Prostate gland (tissue), 2 donors: ENCODE measurements at regions not wholly inside any gene's neighbourhood (a gene's known extent, or its start where the extent isn't known, plus 50 kb on each side); places are given as distances from the start of the nearest gene placed in this dataset.

Experiments
- POLR2A ChIP-seq: fragments of 450-650 bp; IDR thresholded peaks from one replicate; pipeline ENCODE4 v1.6.1; 2016; ENCODE audit warnings: antibody characterized with exemption, mild to moderate bottlenecking
- TF ChIP-seq, protein P1 (sequence below), 4 experiments: fragments of 200-600 bp in 2 of 4; fragments of 450-650 bp in 2 of 4; sonication (generic) in 2 of 4; IDR thresholded peaks; 1 replicate in 3 of 4; 2 replicates in 1 of 4; pipeline ENCODE4 v1.5.1; 2016 to 2019; ENCODE audit warnings: antibody characterized with exemption in 4 of 4, mild to moderate bottlenecking in 2 of 4, moderate library complexity in 2 of 4

DNA sequence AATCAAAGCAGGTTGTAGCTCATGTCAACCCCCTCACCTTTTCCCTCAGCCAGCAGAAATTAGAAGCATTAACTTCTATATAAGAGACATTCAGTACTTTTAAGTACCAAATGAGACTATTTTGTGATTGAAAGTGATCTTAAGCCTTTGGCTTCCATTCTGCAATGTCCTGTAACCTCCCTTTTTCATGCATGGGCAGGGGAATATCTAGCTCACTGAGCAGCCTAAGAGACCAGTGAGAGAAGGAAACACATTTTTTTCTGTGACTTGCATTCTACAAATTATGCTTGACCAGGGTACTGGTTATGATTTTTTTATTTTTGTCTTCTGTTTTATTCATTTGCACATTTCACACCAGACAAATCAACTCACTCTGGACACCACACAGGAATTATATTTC lies 369.6 kb downstream of the KCTD12 start:
- TF ChIP-seq, protein P1, sequence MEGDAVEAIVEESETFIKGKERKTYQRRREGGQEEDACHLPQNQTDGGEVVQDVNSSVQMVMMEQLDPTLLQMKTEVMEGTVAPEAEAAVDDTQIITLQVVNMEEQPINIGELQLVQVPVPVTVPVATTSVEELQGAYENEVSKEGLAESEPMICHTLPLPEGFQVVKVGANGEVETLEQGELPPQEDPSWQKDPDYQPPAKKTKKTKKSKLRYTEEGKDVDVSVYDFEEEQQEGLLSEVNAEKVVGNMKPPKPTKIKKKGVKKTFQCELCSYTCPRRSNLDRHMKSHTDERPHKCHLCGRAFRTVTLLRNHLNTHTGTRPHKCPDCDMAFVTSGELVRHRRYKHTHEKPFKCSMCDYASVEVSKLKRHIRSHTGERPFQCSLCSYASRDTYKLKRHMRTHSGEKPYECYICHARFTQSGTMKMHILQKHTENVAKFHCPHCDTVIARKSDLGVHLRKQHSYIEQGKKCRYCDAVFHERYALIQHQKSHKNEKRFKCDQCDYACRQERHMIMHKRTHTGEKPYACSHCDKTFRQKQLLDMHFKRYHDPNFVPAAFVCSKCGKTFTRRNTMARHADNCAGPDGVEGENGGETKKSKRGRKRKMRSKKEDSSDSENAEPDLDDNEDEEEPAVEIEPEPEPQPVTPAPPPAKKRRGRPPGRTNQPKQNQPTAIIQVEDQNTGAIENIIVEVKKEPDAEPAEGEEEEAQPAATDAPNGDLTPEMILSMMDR (IDR thresholded peaks at IDR 0.05): no peak
- TF ChIP-seq POLR2A: no peak
